ENCODE measurements at regions not wholly inside any gene's neighbourhood (a gene's known extent, or its start where the extent isn't known, plus 50 kb on each side); places are given as distances from the start of the nearest gene placed in this dataset.

DNA sequence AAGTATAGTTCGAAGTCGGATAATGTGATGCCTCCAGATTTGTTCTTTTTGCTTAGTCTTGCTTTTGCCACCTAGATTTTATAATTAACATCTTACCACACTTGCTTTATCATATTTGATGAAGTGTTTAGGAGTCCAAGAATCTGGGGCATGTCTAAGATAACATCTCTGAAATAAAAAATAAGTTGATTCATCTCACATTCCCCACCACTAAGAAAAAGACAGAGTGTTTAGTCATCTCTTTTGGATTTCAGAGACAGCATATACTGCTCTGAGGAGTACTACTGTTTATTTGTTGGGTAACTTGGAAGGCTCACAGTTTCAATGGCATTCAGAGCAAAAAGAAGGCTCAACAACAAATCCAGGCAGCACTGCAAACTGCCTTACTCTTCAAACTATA is 324.2 kb upstream of the ATP11B start:
- no peak for DNase-seq (ENCODE audit: low spot score)

DNA sequence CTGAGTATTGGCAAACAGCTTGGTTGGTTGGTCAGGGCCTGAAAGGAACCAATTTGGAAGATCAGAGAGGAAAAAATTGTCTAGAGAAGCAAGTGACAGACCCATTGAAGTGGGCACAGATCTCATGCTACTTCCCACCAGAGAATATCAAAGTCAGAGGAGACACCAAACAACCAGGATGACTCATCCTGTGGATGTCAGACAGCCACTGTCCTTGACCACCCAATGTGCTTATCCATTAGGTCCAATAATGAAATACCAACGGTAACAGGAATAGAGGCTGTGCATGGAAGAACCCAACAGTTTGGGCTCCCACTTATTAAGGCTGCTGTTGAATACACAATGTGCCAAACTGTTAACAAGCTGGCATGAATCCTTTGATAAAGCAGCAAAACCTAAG is 323.1 kb upstream of the ATP11B start:
- DNase-seq (ENCODE audit: low spot score), result no peak

DNA sequence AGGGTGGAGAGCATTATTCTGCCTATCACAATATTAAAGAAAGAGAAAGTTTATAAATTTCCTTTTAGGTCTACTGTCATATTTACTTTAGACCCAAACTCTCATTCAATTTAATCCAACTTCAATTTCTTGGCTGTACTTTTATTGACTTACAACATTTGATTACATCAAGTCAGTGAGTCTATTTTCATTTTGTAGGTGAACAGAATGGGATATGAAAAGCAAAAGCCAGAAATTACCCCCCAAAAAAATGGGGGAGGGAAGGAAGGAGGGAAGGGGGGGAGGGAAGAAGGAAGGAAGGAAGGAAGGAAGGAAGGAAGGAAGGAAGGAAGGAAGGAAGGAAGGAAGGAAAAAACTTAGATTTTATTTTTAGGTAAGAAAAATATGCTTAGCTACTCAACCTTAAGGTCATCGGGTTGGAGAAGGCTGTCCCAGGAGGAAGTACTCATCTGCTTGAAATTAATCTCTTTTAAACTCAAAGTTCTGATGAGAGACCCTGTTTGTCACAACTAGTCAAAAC is 320.1 kb upstream of the ATP11B start:
- DNase-seq (ENCODE audit: low spot score), result no peak

GRCh38 chr3:182478369-182478768 is 314.9 kb upstream of the ATP11B start:
- no peak for DNase-seq (ENCODE audit: low spot score)

- no peak for DNase-seq (ENCODE audit: low spot score)
Measured at GRCh38 chr3:182479419-182480336, 313.6 kb upstream of the ATP11B start.

- DNase-seq (ENCODE audit: low spot score), result no peak
Measured at GRCh38 chr3:182482705-182483104, 310.6 kb upstream of the ATP11B start.

DNA sequence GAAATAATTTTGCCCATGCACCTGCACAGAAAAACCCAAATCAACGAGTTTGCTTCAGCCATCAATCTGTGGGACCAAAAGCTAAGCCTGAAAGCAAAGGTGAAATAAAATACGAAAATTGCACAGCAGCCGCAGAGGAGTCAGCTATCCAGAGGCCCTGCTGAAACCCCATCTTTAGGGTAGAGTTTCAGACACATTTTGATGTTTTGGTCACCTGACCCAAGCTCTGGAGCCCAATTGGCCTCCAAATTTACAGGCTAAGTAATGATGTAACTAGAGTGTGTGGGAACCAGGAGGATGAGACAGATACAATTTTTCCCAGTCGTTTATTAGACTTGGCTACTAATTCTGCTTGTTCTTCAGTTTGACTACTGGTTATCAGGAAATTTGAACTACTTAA is 308.6 kb upstream of the ATP11B start:
- no peak for DNase-seq (ENCODE audit: low spot score)

DNA sequence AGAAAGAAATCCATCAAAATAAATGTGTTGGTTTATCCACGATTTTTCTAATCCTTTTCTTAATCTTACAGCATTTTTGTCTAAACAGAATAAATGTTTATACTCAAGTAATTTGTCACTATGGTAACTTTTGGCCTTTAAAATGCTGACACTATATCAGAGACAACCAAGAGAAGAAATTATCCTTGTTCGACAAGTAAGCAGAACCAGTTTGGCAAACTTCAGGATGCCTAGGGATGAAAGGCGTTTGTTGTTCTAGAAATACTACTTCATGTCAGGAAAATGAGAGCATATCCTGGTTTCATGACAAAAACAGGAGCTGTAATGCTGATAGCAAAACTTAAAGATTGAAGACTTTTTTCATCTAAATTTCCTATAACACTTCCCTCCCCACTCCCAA is 308.0 kb upstream of the ATP11B start:
- no peak for DNase-seq (ENCODE audit: low spot score)

DNA sequence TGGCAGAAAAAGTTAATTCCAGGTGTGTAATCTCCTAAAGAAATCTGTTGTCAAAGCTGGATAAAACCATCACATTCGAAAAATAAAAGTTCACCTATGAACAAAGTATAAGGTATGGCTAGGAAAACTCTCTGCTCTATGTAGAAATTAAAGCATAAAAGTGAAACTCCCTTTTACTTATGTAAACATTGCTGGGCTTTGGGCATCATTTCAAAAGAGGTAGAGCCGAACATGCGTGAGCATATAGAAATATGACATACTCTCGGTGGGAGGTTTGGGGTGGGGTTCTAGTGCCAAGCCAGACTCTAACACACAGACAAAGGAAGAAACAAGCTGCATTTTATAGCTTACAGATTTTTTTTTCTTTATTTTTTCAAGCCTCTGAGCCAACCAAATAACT is 306.8 kb upstream of the ATP11B start:
- DNase-seq (ENCODE audit: low spot score), result no peak

DNA sequence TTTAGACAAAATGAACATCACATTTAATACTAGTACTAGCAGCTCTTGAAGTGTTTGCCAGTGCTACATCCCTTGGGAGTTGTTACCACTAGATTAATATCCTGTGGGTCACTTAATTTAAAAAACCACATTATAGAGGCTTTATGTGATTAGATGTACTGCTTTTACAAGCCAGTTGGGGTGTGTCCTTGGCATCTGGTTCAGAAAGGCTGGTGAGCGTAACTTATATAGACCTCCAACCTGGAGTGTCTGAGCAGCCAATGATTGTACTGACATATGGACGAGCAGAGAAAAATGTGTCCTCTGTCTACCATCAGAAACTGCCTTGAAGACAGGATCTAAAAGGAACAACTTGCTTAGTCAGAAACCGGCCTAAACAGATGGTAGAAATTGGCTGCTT is 306.2 kb upstream of the ATP11B start:
- no peak for DNase-seq (ENCODE audit: low spot score)

- DNase-seq (ENCODE audit: low spot score), result no peak
Measured at GRCh38 chr3:182487611-182488010, 305.7 kb upstream of the ATP11B start.

DNA sequence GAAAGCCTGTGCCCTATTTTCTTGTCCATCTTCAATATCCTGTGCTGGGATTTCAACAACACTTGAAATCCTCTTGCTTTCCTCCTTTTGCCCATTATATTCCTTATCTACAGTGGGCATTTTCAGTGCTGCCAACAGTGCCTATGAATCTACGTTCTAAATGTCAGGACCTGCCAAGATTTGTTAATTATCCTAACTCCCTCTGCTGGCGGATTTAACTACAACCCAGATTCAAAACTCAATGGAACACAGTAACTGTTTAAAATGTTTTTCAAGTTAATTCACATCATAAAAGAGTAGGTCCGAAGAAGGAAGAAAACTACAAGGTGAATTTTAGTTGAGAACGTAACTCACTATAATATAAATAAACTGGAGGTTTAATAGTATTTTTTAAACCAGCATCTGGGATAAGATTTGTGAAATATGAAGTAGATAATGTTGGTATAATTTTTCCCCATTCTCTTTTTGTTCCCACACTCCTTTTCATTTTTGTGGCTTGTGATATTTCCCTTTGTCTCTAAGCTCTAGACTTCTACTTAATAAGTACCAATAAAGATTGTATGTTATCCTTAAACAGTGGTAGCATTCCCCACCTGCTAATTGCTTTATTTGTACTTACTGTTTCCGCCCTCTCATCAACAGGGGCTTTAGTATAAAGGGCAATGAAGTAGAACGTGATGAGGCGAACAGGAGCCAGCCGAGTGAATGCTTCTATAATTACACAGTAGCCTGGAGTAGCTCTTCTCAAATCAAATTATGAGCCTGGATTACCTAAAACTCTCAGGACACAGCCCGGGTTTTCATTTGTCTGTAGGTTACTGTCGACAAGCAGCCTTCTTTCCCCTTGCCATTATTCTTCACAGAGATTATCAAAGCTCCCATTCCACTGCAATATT is 302.5 kb upstream of the ATP11B start:
- no peak for DNase-seq (ENCODE audit: low spot score)

DNA sequence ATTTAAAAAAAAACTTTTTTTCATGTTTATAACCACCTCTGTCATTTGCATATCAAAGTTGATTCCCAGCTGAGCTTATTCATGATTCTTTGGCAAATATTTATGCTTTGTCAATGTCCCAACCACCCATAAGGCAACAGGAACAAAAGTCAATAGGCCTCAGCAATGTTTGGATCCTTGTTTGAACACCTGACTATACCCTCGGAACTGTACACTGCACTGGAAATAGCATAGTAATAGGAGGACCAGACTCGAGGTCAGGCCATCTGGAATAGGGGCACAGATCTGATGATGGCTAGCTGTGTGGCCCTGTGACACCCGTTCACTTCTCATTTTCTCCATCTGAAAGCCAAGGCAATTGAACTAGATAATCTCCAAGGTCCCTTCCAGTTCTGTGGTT is 301.7 kb upstream of the ATP11B start:
- DNase-seq (ENCODE audit: low spot score), result no peak

DNA sequence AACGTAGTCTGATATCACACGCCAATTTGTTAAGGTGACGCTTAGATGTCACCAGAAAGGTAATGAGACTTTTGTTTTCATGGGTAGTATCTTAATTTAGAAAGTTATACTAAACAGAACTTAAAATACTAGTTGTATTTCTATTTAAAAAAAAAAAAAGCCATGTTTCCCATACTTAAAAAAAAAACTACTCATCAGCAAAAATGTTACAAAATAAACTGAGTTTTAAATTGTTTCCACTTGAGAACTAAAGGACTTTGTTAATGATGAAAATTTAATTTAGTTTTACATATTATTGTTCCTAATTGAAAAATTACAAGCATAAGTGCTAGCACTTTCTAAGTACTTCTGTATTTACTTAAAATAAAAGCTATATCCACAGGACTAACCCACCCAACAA is 300.8 kb upstream of the ATP11B start:
- DNase-seq (ENCODE audit: low spot score), result no peak

GRCh38 chr3:182500289-182500688 is 293.0 kb upstream of the ATP11B start:
- DNase-seq (ENCODE audit: low spot score), result no peak

DNA sequence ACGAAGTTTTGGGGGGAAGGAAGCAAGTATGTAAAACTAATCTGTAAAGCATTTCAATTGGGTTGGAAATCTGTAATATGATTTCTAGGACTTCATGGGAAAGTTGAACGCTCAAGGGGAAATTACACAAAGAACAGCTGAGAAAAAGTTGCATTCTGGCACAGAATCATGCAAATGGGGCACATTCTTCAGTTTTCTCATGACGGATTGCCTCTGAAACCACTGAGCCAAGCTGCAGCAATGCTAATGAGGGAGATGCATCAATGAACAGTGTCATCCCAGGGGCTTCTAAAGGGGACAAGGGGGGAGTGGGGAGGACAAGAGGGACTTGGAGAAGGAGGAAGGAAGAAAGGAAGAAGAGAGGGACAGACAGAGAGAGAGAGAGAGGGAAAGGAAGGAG is 291.4 kb upstream of the ATP11B start:
- DNase-seq (ENCODE audit: low spot score), result no peak

- no peak for DNase-seq (ENCODE audit: low spot score)
Measured at GRCh38 chr3:182503401-182503800, 289.9 kb upstream of the ATP11B start.

DNA sequence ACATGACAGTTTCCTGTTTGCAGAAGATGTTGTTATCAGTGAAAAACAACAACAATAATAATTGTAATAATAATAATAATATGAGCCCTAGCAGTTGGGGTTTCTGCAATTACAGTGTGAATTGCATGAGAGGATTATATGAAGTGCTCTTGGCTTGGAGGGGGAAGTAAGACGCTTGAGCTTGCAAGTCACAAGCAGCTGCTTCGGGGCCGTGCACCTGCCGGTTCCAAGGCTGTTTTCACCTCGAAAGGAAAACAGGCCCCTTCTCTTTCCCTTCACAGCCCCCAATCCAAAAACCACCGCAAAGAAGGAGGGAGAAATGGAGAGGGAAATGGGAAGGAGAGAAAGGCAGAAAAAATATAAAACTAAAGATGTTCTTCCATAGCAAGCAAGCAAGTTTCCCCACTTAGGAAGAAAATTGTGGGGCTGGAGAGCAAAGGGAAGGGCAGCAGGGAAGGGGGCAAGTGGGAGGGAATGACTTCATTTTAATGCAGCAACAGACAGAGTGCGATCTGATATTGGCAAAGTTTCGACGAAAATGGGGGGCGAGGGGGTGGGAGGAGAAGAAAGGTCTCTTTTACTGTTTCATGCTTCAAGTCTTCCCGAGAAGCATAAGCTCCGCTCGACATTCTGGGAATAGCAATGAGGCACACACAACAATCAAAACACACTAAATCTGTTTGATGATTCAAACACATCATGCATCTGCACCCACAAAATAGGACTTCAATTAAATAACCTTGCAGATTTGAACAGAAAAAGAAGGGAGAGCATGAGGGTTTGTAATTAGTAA is 284.2 kb upstream of the ATP11B start:
- no peak for DNase-seq (ENCODE audit: low spot score)

- DNase-seq (ENCODE audit: low spot score), result no peak
Measured at GRCh38 chr3:182509844-182510460, 283.4 kb upstream of the ATP11B start.

GRCh38 chr3:182514236-182514964 is 278.9 kb upstream of the ATP11B start:
- DNase-seq (ENCODE audit: low spot score), result no peak

All from hematopoietic multipotent progenitor cell treated with erythropoietin and hydrocortisone succinate and interleukin-3 and kit ligand, for 15 days (in vitro differentiated cells).